K562 (cell line): ENCODE measurements at regions not wholly inside any gene's neighbourhood (a gene's known extent, or its start where the extent isn't known, plus 50 kb on each side); places are given as distances from the start of the nearest gene placed in this dataset.
"Not testable (repeated sequence)": the region's sequence is repeated elsewhere in the genome, so short reads cannot be mapped to it uniquely, and the experiment has no call there.

Source experiments
- ATAC-seq: fragments of 200-7000 bp; cut with Tn5 transposase; 3 replicates; pipeline ENCODE4 v1.9.1; 2020; ENCODE audit warnings: moderate library complexity
- BruUV-seq: library from RNA; stranded (reverse); fragments of 400-500 nt; replicated peaks from 2 replicates; lab custom pipeline; 2021; lab: Mats Ljungman, UMichigan
- CTCF ChIA-PET: fragments of 300-600 bp; formaldehyde crosslinking; extraction: SDS; loops from one replicate; lab custom pipeline; 2021; ENCODE audit warnings: low intra/inter-chr PET ratio; lab: Yijun Ruan, JAX
- POLR2A ChIA-PET: fragments of 300-600, 350-650 bp; sonication (Branson Sonifier 250); formaldehyde crosslinking; extraction: SDS; loops from one replicate; lab custom pipeline; 2021; ENCODE audit warnings: antibody characterized with exemption, inconsistent platforms; lab: Yijun Ruan, JAX
- DNase-seq, 4 experiments: peaks; one replicate each; pipeline versions ENCODE4 v3.0.0 to v3.0.0-alpha.2; 2011 to 2018; ENCODE audit warnings: low spot score in 3 of 4, mixed read lengths in 3 of 4; ENCODE audit errors: extremely low read depth in 1 of 4
- FAIRE-seq: peaks from 2 replicates; lab custom pipeline; 2011; peaks lifted over from hg19 to GRCh38; lab: Jason Lieb, UNC
- H2AFZ ChIP-seq: 2 replicates; pipeline ENCODE4 v1.6.0; 2011; ENCODE audit warnings: low read depth, low read length, control low read depth, inconsistent platforms
- H3K27ac ChIP-seq: fragments of 200-600 bp; 3 replicates; pipeline ENCODE4 v1.8.0; 2011; ENCODE audit warnings: low read depth, mild to moderate bottlenecking, control low read depth, inconsistent platforms, low read length, moderate library complexity, mixed read lengths; ENCODE audit errors: extremely low read depth
- H3K27me3 ChIP-seq, 2 experiments: fragments of 300-600 bp in 1 of 2; 2 replicates in 1 of 2; 3 replicates in 1 of 2; pipeline versions ENCODE4 v1.6.0 to v1.8.0; 2011; ENCODE audit warnings: inconsistent platforms in 2 of 2, low read length in 2 of 2, mild to moderate bottlenecking in 1 of 2, mixed read lengths in 1 of 2, moderate library complexity in 1 of 2; ENCODE audit not compliant: control insufficient read depth in 2 of 2, insufficient read depth in 2 of 2
- H3K36me3 ChIP-seq: fragments of 300-600 bp; 3 replicates; pipeline ENCODE4 v1.8.0; 2011; ENCODE audit warnings: mild to moderate bottlenecking, low read length, inconsistent platforms; ENCODE audit not compliant: control insufficient read depth, insufficient read depth
- H3K4me1 ChIP-seq, 2 experiments: fragments of 200-600 bp in 1 of 2; replicated peaks in 1 of 2; 2 replicates in 1 of 2; 3 replicates in 1 of 2; pipeline versions ENCODE4 v1.5.1 to v1.8.0; 2011; ENCODE audit warnings: inconsistent platforms in 2 of 2, low read length in 2 of 2, mild to moderate bottlenecking in 1 of 2, mixed read lengths in 1 of 2, moderate library complexity in 1 of 2; ENCODE audit not compliant: control insufficient read depth in 2 of 2, insufficient read depth in 2 of 2
- H3K4me2 ChIP-seq: 2 replicates; pipeline ENCODE4 v1.6.1; 2011; ENCODE audit warnings: low read length, control low read depth, inconsistent platforms, mixed read lengths; ENCODE audit not compliant: insufficient read depth
- H3K4me3 ChIP-seq: fragments of 200-600 bp; sonication (generic), shearing (Covaris generic); 2 replicates; pipeline ENCODE4 v1.5.1; 2016; ENCODE audit warnings: control low read depth, inconsistent platforms
- H3K79me2 ChIP-seq: fragments of 200-600 bp; 3 replicates; pipeline ENCODE4 v1.8.0; 2011; ENCODE audit warnings: low read length, inconsistent platforms; ENCODE audit not compliant: control insufficient read depth, insufficient read depth
- H3K9ac ChIP-seq, 2 experiments: 2 replicates each; pipeline versions ENCODE4 v1.6.0 to v1.6.1; 2011; ENCODE audit warnings: low read depth in 2 of 2, low read length in 2 of 2, control low read depth in 1 of 2, inconsistent platforms in 1 of 2, mild to moderate bottlenecking in 1 of 2, mixed read lengths in 1 of 2; ENCODE audit not compliant: insufficient read depth in 1 of 2
- H3K9me1 ChIP-seq: one replicate; pipeline ENCODE4 v1.6.0; 2011; ENCODE audit warnings: inconsistent platforms, mild to moderate bottlenecking, low read length, moderate library complexity; ENCODE audit not compliant: control insufficient read depth, insufficient read depth
- H3K9me3 ChIP-seq: replicated peaks from 2 replicates; pipeline ENCODE4 v1.5.1; 2011; ENCODE audit warnings: low read depth, low read length, inconsistent platforms; ENCODE audit not compliant: control insufficient read depth, insufficient read depth
- H4K20me1 ChIP-seq: replicated peaks from 2 replicates; pipeline ENCODE4 v1.6.1; 2011; ENCODE audit warnings: low read length, inconsistent platforms, mixed read lengths; ENCODE audit not compliant: control insufficient read depth, insufficient read depth
- BHLHE40 ChIP-seq: IDR thresholded peaks from 2 replicates; pipeline ENCODE4 v1.6.1; 2011; ENCODE audit warnings: low read length, improper control_type of control experiment
- CREB3L1 ChIP-seq: fragments of 450-650 bp; IDR thresholded peaks from 2 replicates; pipeline ENCODE4 v1.6.1; 2014; ENCODE audit warnings: low read depth, mild to moderate bottlenecking, moderate library complexity, borderline replicate concordance
- HDAC2 ChIP-seq: fragments of 450-650 bp; IDR thresholded peaks from 2 replicates; pipeline ENCODE4 v1.6.1; 2016; ENCODE audit warnings: mild to moderate bottlenecking
- MTA1 ChIP-seq: fragments of 450-650 bp; IDR thresholded peaks from 2 replicates; pipeline ENCODE4 v1.6.1; 2017; ENCODE audit warnings: borderline replicate concordance
- NFATC3 ChIP-seq: fragments of 450-650 bp; IDR thresholded peaks from 2 replicates; pipeline ENCODE4 v1.6.1; 2017; ENCODE audit warnings: mild to moderate bottlenecking
- PHF8 ChIP-seq: fragments of 200-600 bp; sonication (generic); IDR thresholded peaks from 2 replicates; pipeline ENCODE4 v1.6.1; 2012; ENCODE audit warnings: mixed run types, mild to moderate bottlenecking, inconsistent platforms, low read length, moderate library complexity, borderline replicate concordance
- TAF15 ChIP-seq: fragments of 200-400 bp; formaldehyde crosslinking; IDR thresholded peaks from 2 replicates; pipeline ENCODE4 v1.6.1; 2017; ENCODE audit warnings: mild to moderate bottlenecking, low read depth, low read length, moderate library complexity
- TFE3 ChIP-seq: fragments of 450-650 bp; formaldehyde crosslinking; IDR thresholded peaks from 2 replicates; pipeline ENCODE4 v1.4.0; 2020; ENCODE audit warnings: mild to moderate bottlenecking, mixed read lengths
- ZNF311 ChIP-seq: fragments of 250-450 bp; sonication (Bioruptor Pico); IDR thresholded peaks from 2 replicates; pipeline ENCODE4 v1.4.0; 2020; ENCODE audit warnings: mild to moderate bottlenecking, moderate library complexity
- WGBS: fragments of 100-300 bp; shearing (Covaris generic); methylation state at CpG from one replicate; pipeline ENCODE4 v1.1.6; 2016; ENCODE audit warnings: low coverage, mixed read lengths; ENCODE audit not compliant: insufficient coverage; ENCODE audit errors: missing lambda C conversion rate; 5-methylcytosine and 5-hydroxymethylcytosine counted together
- in situ Hi-C: fragments of 300-500 bp; cut with MboI; formaldehyde crosslinking; loops from 4 replicates; pipeline ENCODE4 v1.15.0; 2018; ENCODE audit warnings: inconsistent platforms, mixed read lengths
- intact Hi-C: fragments of 100-400 bp; cut with micrococcal nuclease; formaldehyde crosslinking; loops from 2 replicates; pipeline ENCODE4 v1.14.2; 2022
- TF ChIP-seq, protein P1 (sequence below), 2 experiments: fragments of 450-650 bp in 1 of 2; IDR thresholded peaks; 2 replicates each; pipeline ENCODE4 v1.6.1; 2011 to 2017; ENCODE audit warnings: low read depth in 2 of 2, antibody characterized with exemption in 1 of 2, borderline replicate concordance in 1 of 2, low read length in 1 of 2, mild to moderate bottlenecking in 1 of 2, mixed read lengths in 1 of 2; ENCODE audit not compliant: control insufficient read depth in 1 of 2

DNA sequence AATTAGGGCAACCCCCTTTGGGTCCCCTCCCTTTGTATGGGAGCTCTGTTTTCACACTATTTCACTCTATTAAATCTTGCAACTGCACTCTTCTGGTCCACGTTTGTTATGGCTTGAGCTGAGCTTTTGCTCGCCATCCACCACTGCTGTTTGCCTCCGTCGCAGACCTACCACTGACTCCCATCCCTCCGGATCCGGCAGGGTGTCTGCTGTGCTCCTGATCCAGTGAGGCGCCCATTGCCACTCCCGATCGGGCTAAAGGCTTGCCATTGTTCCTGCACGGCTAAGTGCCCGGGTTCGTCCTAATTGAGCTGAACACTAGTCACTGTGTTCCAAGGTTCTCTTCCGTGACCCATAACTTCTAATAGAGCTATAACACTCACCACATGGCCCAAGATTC lies 1424.7 kb downstream of the SLITRK1 start:
- BruUV-seq, H4K20me1 ChIP-seq: not testable (repeated sequence)

DNA sequence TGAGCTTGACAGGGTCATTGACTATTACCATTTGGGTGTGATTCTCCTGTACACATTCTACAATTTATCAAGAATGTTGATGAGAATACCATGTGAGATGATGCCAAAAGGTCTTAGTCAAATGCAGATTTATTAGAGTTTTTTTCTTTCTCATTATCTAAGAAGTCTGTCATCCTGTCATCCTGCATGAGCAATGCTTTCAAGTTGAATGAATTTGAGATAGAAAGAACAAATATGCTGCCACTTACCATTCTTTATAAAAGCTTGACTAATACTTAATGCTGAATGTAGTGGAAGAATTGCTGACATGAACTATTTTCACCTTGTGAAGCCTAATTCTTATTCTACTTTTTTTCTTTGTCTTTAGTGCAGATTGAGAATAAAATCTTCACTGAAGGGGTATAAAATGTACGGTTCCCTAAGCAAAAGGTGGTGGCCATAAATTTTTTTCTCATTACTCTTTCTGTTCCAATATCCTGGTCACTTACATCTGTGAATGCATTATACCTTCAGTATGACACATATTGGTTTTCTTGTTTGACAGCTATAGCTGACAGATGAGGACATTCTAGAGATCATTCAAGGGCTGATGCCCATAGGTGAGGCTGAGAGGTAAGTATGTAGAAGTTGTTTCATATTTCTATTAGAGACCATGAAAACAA lies 1434.7 kb downstream of the SLITRK1 start:
- no peak for FAIRE-seq
- BruUV-seq: no TSS peak
- intact Hi-C loops (no loop called here), in situ Hi-C loops (no loop called here)
- no peaks in the 10 kb centered on the region for H4K20me1 ChIP-seq
- H3K4me3 ChIP-seq: no peak overlapping the region
- no peak overlapping the region for H2AFZ ChIP-seq
- H3K9ac ChIP-seq: no peak overlapping the region
- ATAC-seq: no peak
- no peaks in the 10 kb centered on the region for H3K9me1 ChIP-seq
- no peaks in the 10 kb centered on the region for H3K79me2 ChIP-seq
- H3K9me3 ChIP-seq: no peaks in the 10 kb centered on the region
- 0% methylated on average over 1 of the region's 1 CpG for WGBS
- H3K27me3 ChIP-seq: no peaks in the 10 kb centered on the region
- no peak for DNase-seq
- H3K4me2 ChIP-seq: no peak overlapping the region
- POLR2A ChIA-PET: no interaction called here
- H3K4me1 ChIP-seq: no peaks in the 10 kb centered on the region
- no peak overlapping the region for H3K27ac ChIP-seq
- CTCF ChIA-PET: no interaction called here
- no peaks in the 10 kb centered on the region for H3K36me3 ChIP-seq
- no peak for TF ChIP-seq TAF15
- TF ChIP-seq, protein P1, sequence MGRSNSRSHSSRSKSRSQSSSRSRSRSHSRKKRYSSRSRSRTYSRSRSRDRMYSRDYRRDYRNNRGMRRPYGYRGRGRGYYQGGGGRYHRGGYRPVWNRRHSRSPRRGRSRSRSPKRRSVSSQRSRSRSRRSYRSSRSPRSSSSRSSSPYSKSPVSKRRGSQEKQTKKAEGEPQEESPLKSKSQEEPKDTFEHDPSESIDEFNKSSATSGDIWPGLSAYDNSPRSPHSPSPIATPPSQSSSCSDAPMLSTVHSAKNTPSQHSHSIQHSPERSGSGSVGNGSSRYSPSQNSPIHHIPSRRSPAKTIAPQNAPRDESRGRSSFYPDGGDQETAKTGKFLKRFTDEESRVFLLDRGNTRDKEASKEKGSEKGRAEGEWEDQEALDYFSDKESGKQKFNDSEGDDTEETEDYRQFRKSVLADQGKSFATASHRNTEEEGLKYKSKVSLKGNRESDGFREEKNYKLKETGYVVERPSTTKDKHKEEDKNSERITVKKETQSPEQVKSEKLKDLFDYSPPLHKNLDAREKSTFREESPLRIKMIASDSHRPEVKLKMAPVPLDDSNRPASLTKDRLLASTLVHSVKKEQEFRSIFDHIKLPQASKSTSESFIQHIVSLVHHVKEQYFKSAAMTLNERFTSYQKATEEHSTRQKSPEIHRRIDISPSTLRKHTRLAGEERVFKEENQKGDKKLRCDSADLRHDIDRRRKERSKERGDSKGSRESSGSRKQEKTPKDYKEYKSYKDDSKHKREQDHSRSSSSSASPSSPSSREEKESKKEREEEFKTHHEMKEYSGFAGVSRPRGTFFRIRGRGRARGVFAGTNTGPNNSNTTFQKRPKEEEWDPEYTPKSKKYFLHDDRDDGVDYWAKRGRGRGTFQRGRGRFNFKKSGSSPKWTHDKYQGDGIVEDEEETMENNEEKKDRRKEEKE (IDR thresholded peaks at IDR 0.05; ENCODE audit: borderline replicate concordance in 1 of 2, control insufficient read depth in 1 of 2, low read depth in 2 of 2, low read length in 1 of 2): no peak
- TF ChIP-seq NFATC3: no peak
- TF ChIP-seq TFE3 (CRISPR knock-in tag): no peak
- TF ChIP-seq BHLHE40: no peak
- TF ChIP-seq MTA1: no peak
- no peak for TF ChIP-seq CREB3L1
- no peak for TF ChIP-seq HDAC2
- TF ChIP-seq ZNF311 (CRISPR knock-in tag): no peak

More for the DNA sequence above, 1424.7 kb downstream of the SLITRK1 start:
- in situ Hi-C loops, CTCF ChIA-PET, ATAC-seq, intact Hi-C loops, H3K9me3 ChIP-seq, H2AFZ ChIP-seq, H3K27ac ChIP-seq, H3K36me3 ChIP-seq, H3K9ac ChIP-seq, H3K9me1 ChIP-seq, FAIRE-seq, H3K4me2 ChIP-seq, POLR2A ChIA-PET, H3K79me2 ChIP-seq, DNase-seq, H3K4me1 ChIP-seq, H3K4me3 ChIP-seq, H3K27me3 ChIP-seq: not testable (repeated sequence)
- peak; percentile 15; the same call in 1 of the 2 replicates for TF ChIP-seq PHF8
- WGBS: 0% methylated on average over 11 of the region's 13 CpGs
